ENCODE measurements at regions not wholly inside any gene's neighbourhood (a gene's known extent, or its start where the extent isn't known, plus 50 kb on each side); places are given as distances from the start of the nearest gene placed in this dataset.

DNA sequence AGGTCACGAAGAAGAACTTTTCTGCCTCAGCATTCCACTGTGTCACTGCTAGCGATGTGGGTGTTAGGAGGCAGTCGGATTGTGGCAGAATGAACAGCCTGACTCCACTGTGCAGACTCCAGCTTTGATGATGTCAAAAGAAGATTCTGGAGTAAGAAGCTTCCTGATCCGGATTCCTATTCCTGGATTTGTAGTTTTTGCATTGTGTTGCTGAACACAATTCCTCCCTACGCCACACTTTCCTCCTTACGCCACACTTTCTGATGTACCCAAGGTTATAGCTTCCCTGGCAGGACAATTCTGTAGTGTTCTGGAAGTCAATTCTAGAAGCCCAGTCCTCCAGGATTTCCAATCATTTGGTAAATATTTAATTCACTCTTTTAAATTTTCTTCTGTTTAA, 665.2 kb upstream of the ADGRL2 start:
- ATAC-seq (no peak), DNase-seq (no peak)
- in situ Hi-C loops (cut with MboI; ENCODE audit: low sequenced_read_pairs in 4 of 4) = no loop called here
- TF ChIP-seq POLR2A (IDR thresholded peaks at IDR 0.05) = no peak
- TF ChIP-seq, protein P1, sequence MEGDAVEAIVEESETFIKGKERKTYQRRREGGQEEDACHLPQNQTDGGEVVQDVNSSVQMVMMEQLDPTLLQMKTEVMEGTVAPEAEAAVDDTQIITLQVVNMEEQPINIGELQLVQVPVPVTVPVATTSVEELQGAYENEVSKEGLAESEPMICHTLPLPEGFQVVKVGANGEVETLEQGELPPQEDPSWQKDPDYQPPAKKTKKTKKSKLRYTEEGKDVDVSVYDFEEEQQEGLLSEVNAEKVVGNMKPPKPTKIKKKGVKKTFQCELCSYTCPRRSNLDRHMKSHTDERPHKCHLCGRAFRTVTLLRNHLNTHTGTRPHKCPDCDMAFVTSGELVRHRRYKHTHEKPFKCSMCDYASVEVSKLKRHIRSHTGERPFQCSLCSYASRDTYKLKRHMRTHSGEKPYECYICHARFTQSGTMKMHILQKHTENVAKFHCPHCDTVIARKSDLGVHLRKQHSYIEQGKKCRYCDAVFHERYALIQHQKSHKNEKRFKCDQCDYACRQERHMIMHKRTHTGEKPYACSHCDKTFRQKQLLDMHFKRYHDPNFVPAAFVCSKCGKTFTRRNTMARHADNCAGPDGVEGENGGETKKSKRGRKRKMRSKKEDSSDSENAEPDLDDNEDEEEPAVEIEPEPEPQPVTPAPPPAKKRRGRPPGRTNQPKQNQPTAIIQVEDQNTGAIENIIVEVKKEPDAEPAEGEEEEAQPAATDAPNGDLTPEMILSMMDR (IDR thresholded peaks at IDR 0.05 in 4 of 5, conservative IDR thresholded peaks at IDR 0.05 in 1 of 5) = no peak
- Histone ChIP-seq H3K36me3 (no peaks in the 10 kb centered on the region), H3K27ac (no peak overlapping the region), H3K4me1 (no peaks in the 10 kb centered on the region), H3K27me3 (no peaks in the 10 kb centered on the region), H3K9me3 (no peaks in the 10 kb centered on the region), H3K4me3 (no peak overlapping the region)
- intact Hi-C loops (cut with DNase I; ENCODE audit: low total_unique reads) = no loop called here

DNA sequence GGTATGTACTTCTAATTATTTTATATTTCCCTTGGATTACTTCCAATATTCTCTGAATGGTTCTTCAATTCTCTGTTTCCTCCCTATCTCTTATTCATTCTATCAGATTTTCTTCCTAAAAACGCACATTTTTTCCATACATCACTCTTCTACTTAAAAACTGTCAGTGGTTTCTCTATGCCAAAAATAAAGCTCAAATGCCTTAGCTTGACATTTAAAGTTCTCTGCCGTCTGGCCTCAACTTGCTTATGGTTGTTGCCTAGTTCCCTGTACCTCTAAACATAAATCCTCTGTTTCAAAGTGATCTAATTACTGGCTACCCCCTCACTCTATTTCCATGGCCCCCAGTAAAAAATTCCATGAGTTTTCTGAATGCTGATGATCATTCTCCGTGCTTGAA, 671.0 kb upstream of the ADGRL2 start:
- H3K27ac ChIP-seq = no peak overlapping the region
- no peaks in the 10 kb centered on the region for H3K36me3 ChIP-seq
- intact Hi-C loops (cut with DNase I; ENCODE audit: low total_unique reads) = no loop called here
- ATAC-seq = no peak
- TF ChIP-seq, protein P1 (IDR thresholded peaks at IDR 0.05 in 4 of 5, conservative IDR thresholded peaks at IDR 0.05 in 1 of 5) = no peak
- no peak for TF ChIP-seq POLR2A (IDR thresholded peaks at IDR 0.05)
- in situ Hi-C loops (cut with MboI; ENCODE audit: low sequenced_read_pairs in 4 of 4) = no loop called here
- H3K4me1 ChIP-seq = no peaks in the 10 kb centered on the region
- no peak overlapping the region for H3K4me3 ChIP-seq
- H3K27me3 ChIP-seq = no peaks in the 10 kb centered on the region
- no peak for DNase-seq
- no peaks in the 10 kb centered on the region for H3K9me3 ChIP-seq

- DNase-seq (no peak), ATAC-seq (no peak)
- no peaks in the 10 kb centered on the region for H3K27me3 ChIP-seq
- no peaks in the 10 kb centered on the region for H3K9me3 ChIP-seq
- in situ Hi-C loops (cut with MboI; ENCODE audit: low sequenced_read_pairs in 4 of 4) (no loop called here), intact Hi-C loops (cut with DNase I; ENCODE audit: low total_unique reads) (no loop called here)
- no peak for TF ChIP-seq POLR2A (IDR thresholded peaks at IDR 0.05)
- TF ChIP-seq, protein P1 (IDR thresholded peaks at IDR 0.05 in 4 of 5, conservative IDR thresholded peaks at IDR 0.05 in 1 of 5) = no peak
- H3K4me3 ChIP-seq = no peak overlapping the region
- H3K36me3 ChIP-seq = no peaks in the 10 kb centered on the region
- H3K4me1 ChIP-seq = no peaks in the 10 kb centered on the region
- H3K27ac ChIP-seq = no peak overlapping the region
These were observed 671.4 kb upstream of the ADGRL2 start for GRCh38 chr1:81129366-81129765.

- Histone ChIP-seq H3K36me3 (no peaks in the 10 kb centered on the region), H3K4me3 (no peak overlapping the region), H3K27me3 (no peaks in the 10 kb centered on the region), H3K27ac (no peak overlapping the region), H3K9me3 (no peaks in the 10 kb centered on the region), H3K4me1 (no peaks in the 10 kb centered on the region)
- TF ChIP-seq POLR2A (IDR thresholded peaks at IDR 0.05) = no peak
- TF ChIP-seq, protein P1 (IDR thresholded peaks at IDR 0.05 in 4 of 5, conservative IDR thresholded peaks at IDR 0.05 in 1 of 5) = no peak
- ATAC-seq (no peak), DNase-seq (no peak)
- intact Hi-C loops (cut with DNase I; ENCODE audit: low total_unique reads) = no loop called here
- in situ Hi-C loops (cut with MboI; ENCODE audit: low sequenced_read_pairs in 4 of 4) = no loop called here
These were observed 672.7 kb upstream of the ADGRL2 start for GRCh38 chr1:81128079-81128478.

GRCh38 chr1:81126989-81127581, 673.6 kb upstream of the ADGRL2 start:
- DNase-seq = no peak
- no peak for ATAC-seq
- in situ Hi-C loops (cut with MboI; ENCODE audit: low sequenced_read_pairs in 4 of 4) (no loop called here), intact Hi-C loops (cut with DNase I; ENCODE audit: low total_unique reads) (no loop called here)
- no peak overlapping the region for H3K4me3 ChIP-seq
- H3K36me3 ChIP-seq = no peaks in the 10 kb centered on the region
- H3K4me1 ChIP-seq = no peaks in the 10 kb centered on the region
- H3K9me3 ChIP-seq = no peaks in the 10 kb centered on the region
- TF ChIP-seq POLR2A (IDR thresholded peaks at IDR 0.05) = no peak
- TF ChIP-seq, protein P1 (IDR thresholded peaks at IDR 0.05 in 4 of 5, conservative IDR thresholded peaks at IDR 0.05 in 1 of 5) = no peak
- no peak overlapping the region for H3K27ac ChIP-seq
- H3K27me3 ChIP-seq = no peaks in the 10 kb centered on the region
